WTC11 (cell line): ENCODE measurements at regions not wholly inside any gene's neighbourhood (a gene's known extent, or its start where the extent isn't known, plus 50 kb on each side); places are given as distances from the start of the nearest gene placed in this dataset.

Experiments
- ATAC-seq: fragments of 200-7000 bp; cut with Tn5 transposase; 2 replicates; pipeline ENCODE4 v1.10.0; 2021; ENCODE audit warnings: mild to moderate bottlenecking, moderate library complexity
- CTCF ChIA-PET: fragments of 300-600 bp; sonication (Branson Sonifier 250); formaldehyde crosslinking; loops from one replicate; lab custom pipeline; 2021; ENCODE audit warnings: antibody characterized with exemption; lab: Charles Lee
- POLR2A ChIA-PET: fragments of 350-600 bp; sonication (Branson Sonifier 250); formaldehyde crosslinking; loops from one replicate; lab custom pipeline; 2021; ENCODE audit warnings: antibody characterized with exemption; lab: Charles Lee
- DNase-seq: peaks from one replicate; pipeline ENCODE4 v3.0.0; 2021; ENCODE audit warnings: low spot score
- H3K27ac Mint-ChIP-seq: 2 replicates; pipeline ENCODE4 v1.8.0; 2021; ENCODE audit warnings: mixed read lengths
- H3K27me3 Mint-ChIP-seq: 2 replicates; pipeline ENCODE4 v1.8.0; 2021; ENCODE audit warnings: low read depth, mild to moderate bottlenecking, moderate library complexity, mixed read lengths
- H3K36me3 Mint-ChIP-seq: 2 replicates; pipeline ENCODE4 v1.8.0; 2021; ENCODE audit warnings: mixed read lengths
- H3K4me1 Mint-ChIP-seq: 2 replicates; pipeline ENCODE4 v1.8.0; 2022; ENCODE audit warnings: mixed read lengths
- H3K4me3 Mint-ChIP-seq: 2 replicates; pipeline ENCODE4 v1.8.0; 2021; ENCODE audit warnings: mild to moderate bottlenecking, moderate library complexity, mixed read lengths
- H3K9me3 Mint-ChIP-seq: 2 replicates; pipeline ENCODE4 v1.8.0; 2021; ENCODE audit warnings: mixed read lengths
- AFF4 ChIP-seq: sonication (generic); formaldehyde crosslinking; IDR thresholded peaks from 2 replicates; pipeline ENCODE4 v1.8.1; 2023; ENCODE audit warnings: mild to moderate bottlenecking, missing genetic modification reagents, borderline replicate concordance
- ATF6 ChIP-seq: sonication (generic); formaldehyde crosslinking; IDR thresholded peaks from 2 replicates; pipeline ENCODE4 v1.8.1; 2023; ENCODE audit warnings: mild to moderate bottlenecking, missing genetic modification reagents
- CREB1 ChIP-seq: sonication (generic); formaldehyde crosslinking; IDR thresholded peaks from 2 replicates; pipeline ENCODE4 v1.8.0; 2023; ENCODE audit warnings: mild to moderate bottlenecking, missing genetic modification reagents
- E2F1 ChIP-seq: sonication (generic); formaldehyde crosslinking; IDR thresholded peaks from 2 replicates; pipeline ENCODE4 v1.8.0; 2022; ENCODE audit warnings: mild to moderate bottlenecking, missing genetic modification reagents
- ERG ChIP-seq: fragments of 250-450 bp; sonication (Bioruptor Pico); IDR thresholded peaks from 2 replicates; pipeline ENCODE4 v1.8.0; 2021; ENCODE audit warnings: mild to moderate bottlenecking
- ESRRA ChIP-seq: sonication (generic); formaldehyde crosslinking; IDR thresholded peaks from 2 replicates; pipeline ENCODE4 v1.8.1; 2022; ENCODE audit warnings: mild to moderate bottlenecking, missing genetic modification reagents, borderline replicate concordance
- FOXP4 ChIP-seq: sonication (generic); formaldehyde crosslinking; IDR thresholded peaks from 2 replicates; pipeline ENCODE4 v1.8.0; 2022; ENCODE audit warnings: mild to moderate bottlenecking, missing genetic modification reagents
- KAT7 ChIP-seq: sonication (generic); formaldehyde crosslinking; IDR thresholded peaks from 2 replicates; pipeline ENCODE4 v1.8.1; 2023; ENCODE audit warnings: missing genetic modification reagents, mild to moderate bottlenecking, borderline replicate concordance
- MAX ChIP-seq: sonication (generic); formaldehyde crosslinking; IDR thresholded peaks from 2 replicates; pipeline ENCODE4 v1.8.0; 2022; ENCODE audit warnings: mild to moderate bottlenecking, missing genetic modification reagents
- NFATC4 ChIP-seq: fragments of 250-450 bp; sonication (Bioruptor Pico); IDR thresholded peaks from 2 replicates; pipeline ENCODE4 v1.9.0; 2021; ENCODE audit warnings: mild to moderate bottlenecking
- NR1H2 ChIP-seq: sonication (generic); formaldehyde crosslinking; IDR thresholded peaks from 2 replicates; pipeline ENCODE4 v1.9.0; 2021; ENCODE audit warnings: mild to moderate bottlenecking, moderate library complexity, missing genetic modification reagents
- NR3C1 ChIP-seq: sonication (generic); formaldehyde crosslinking; conservative IDR thresholded peaks from 2 replicates; pipeline ENCODE4 v1.8.1; 2023; ENCODE audit warnings: low read depth, mild to moderate bottlenecking, missing genetic modification reagents
- TCF7 ChIP-seq: sonication (generic); formaldehyde crosslinking; IDR thresholded peaks from 2 replicates; pipeline ENCODE4 v1.8.0; 2022; ENCODE audit warnings: mild to moderate bottlenecking, low read depth, missing genetic modification reagents, moderate library complexity
- ZNF219 ChIP-seq: sonication (generic); formaldehyde crosslinking; IDR thresholded peaks from 2 replicates; pipeline ENCODE4 v1.8.0; 2023; ENCODE audit warnings: missing genetic modification reagents, mild to moderate bottlenecking, borderline replicate concordance
- ZNF232 ChIP-seq: sonication (generic); formaldehyde crosslinking; IDR thresholded peaks from 2 replicates; pipeline ENCODE4 v1.8.0; 2022; ENCODE audit warnings: mild to moderate bottlenecking, missing genetic modification reagents
- ZNF416 ChIP-seq: fragments of 250-450 bp; sonication (Bioruptor Pico); IDR thresholded peaks from 2 replicates; pipeline ENCODE4 v1.9.0; 2021; ENCODE audit warnings: mild to moderate bottlenecking, inconsistent platforms
- ZNF512 ChIP-seq: sonication (generic); formaldehyde crosslinking; IDR thresholded peaks from 2 replicates; pipeline ENCODE4 v1.8.1; 2022; ENCODE audit warnings: missing genetic modification reagents, borderline replicate concordance

GRCh38 chr1:185376840-185377635, 60.0 kb upstream of the IVNS1ABP start:
- no peak for DNase-seq
- no peak overlapping the region for H3K27ac Mint-ChIP-seq
- peaks cover 15% of the 10 kb centered on the region for H3K4me1 Mint-ChIP-seq
- peaks cover 5% of the 10 kb centered on the region for H3K36me3 Mint-ChIP-seq
- H3K4me3 Mint-ChIP-seq: no peak overlapping the region
- POLR2A ChIA-PET: no interaction called here
- CTCF ChIA-PET: no interaction called here
- H3K27me3 Mint-ChIP-seq: no peaks in the 10 kb centered on the region
- ATAC-seq: no peak
- no peak for TF ChIP-seq E2F1 (CRISPR knock-in tag)
- TF ChIP-seq NR1H2 (CRISPR knock-in tag): no peak
- no peak for TF ChIP-seq ZNF416 (CRISPR knock-in tag)
- TF ChIP-seq NFATC4 (CRISPR knock-in tag): no peak
- no peak for TF ChIP-seq CREB1 (CRISPR knock-in tag)
- TF ChIP-seq KAT7: no peak
- TF ChIP-seq FOXP4 (CRISPR knock-in tag): no peak
- TF ChIP-seq ZNF232 (CRISPR knock-in tag): no peak
- no peak for TF ChIP-seq ESRRA (CRISPR knock-in tag)
- no peak for TF ChIP-seq ATF6
- TF ChIP-seq NR3C1: no peak
- TF ChIP-seq TCF7 (CRISPR knock-in tag): no peak
- TF ChIP-seq ZNF219 (CRISPR knock-in tag): no peak
- no peak for TF ChIP-seq ZNF512 (CRISPR knock-in tag)
- no peak for TF ChIP-seq AFF4
- TF ChIP-seq ERG (CRISPR knock-in tag): no peak
- TF ChIP-seq MAX (CRISPR knock-in tag): no peak
- peaks cover 14% of the 10 kb centered on the region for H3K9me3 Mint-ChIP-seq
